Keratinocyte (primary cell): ENCODE measurements at regions not wholly inside any gene's neighbourhood (a gene's known extent, or its start where the extent isn't known, plus 50 kb on each side); places are given as distances from the start of the nearest gene placed in this dataset.

Experiments
- DNase-seq: peaks from one replicate; pipeline ENCODE4 v3.0.0-alpha.2; 2011; ENCODE audit warnings: low read depth, missing footprints, low spot score
- FAIRE-seq: peaks from 2 replicates; lab custom pipeline; 2011; peaks lifted over from hg19 to GRCh38; lab: Jason Lieb, UNC
- H2AFZ ChIP-seq: 2 replicates; pipeline ENCODE4 v1.6.0; 2012; ENCODE audit warnings: low read length, control low read depth, inconsistent platforms; ENCODE audit not compliant: control insufficient read depth
- H3K27ac ChIP-seq: 2 replicates; pipeline ENCODE4 v1.5.1; 2011; ENCODE audit warnings: low read length; ENCODE audit not compliant: control insufficient read depth, insufficient read depth
- H3K27me3 ChIP-seq: 3 replicates; pipeline ENCODE4 v1.6.0; 2011; ENCODE audit warnings: low read length; ENCODE audit not compliant: control insufficient read depth, insufficient read depth; ENCODE audit errors: extremely low read depth
- H3K36me3 ChIP-seq, 2 experiments: 2 replicates in 1 of 2; 3 replicates in 1 of 2; pipeline ENCODE4 v1.5.1; 2011; ENCODE audit warnings: low read length in 2 of 2, mild to moderate bottlenecking in 1 of 2; ENCODE audit not compliant: control insufficient read depth in 2 of 2, insufficient read depth in 2 of 2; ENCODE audit errors: extremely low read depth in 1 of 2
- H3K4me1 ChIP-seq: 3 replicates; pipeline ENCODE4 v1.5.1; 2011; ENCODE audit warnings: low read length; ENCODE audit not compliant: control insufficient read depth, insufficient read depth; ENCODE audit errors: extremely low read depth
- H3K4me2 ChIP-seq: 3 replicates; pipeline ENCODE4 v1.6.0; 2011; ENCODE audit warnings: low read depth, low read length; ENCODE audit not compliant: control insufficient read depth, insufficient read depth; ENCODE audit errors: extremely low read depth
- H3K4me3 ChIP-seq, 3 experiments: fragments of 200-600 bp in 1 of 3; sonication (generic) in 1 of 3; 2 replicates in 2 of 3; 3 replicates in 1 of 3; pipeline ENCODE4 v1.5.1; 2011 to 2016; ENCODE audit warnings: low read length in 3 of 3, mild to moderate bottlenecking in 3 of 3, control low read depth in 2 of 3, inconsistent platforms in 1 of 3, low read depth in 1 of 3, mixed read lengths in 1 of 3, mixed run types in 1 of 3, moderate library complexity in 1 of 3; ENCODE audit not compliant: control insufficient read depth in 2 of 3, insufficient read depth in 2 of 3; ENCODE audit errors: extremely low read depth in 1 of 3
- H3K79me2 ChIP-seq: 2 replicates; pipeline ENCODE4 v1.6.0; 2012; ENCODE audit warnings: low read length; ENCODE audit not compliant: control insufficient read depth, insufficient read depth
- H3K9ac ChIP-seq: 3 replicates; pipeline ENCODE4 v1.6.0; 2011; ENCODE audit warnings: low read length; ENCODE audit not compliant: control insufficient read depth, insufficient read depth; ENCODE audit errors: extremely low read depth
- H3K9me1 ChIP-seq: 3 replicates; pipeline ENCODE4 v1.6.0; 2011; ENCODE audit warnings: low read length; ENCODE audit not compliant: control insufficient read depth, insufficient read depth; ENCODE audit errors: extremely low read depth
- H3K9me3 ChIP-seq: 2 replicates; pipeline ENCODE4 v1.5.1; 2012; ENCODE audit warnings: low read depth, low read length; ENCODE audit not compliant: control insufficient read depth
- H4K20me1 ChIP-seq: 3 replicates; pipeline ENCODE4 v1.6.0; 2011; ENCODE audit warnings: low read length; ENCODE audit not compliant: control insufficient read depth, insufficient read depth; ENCODE audit errors: extremely low read depth
- CTCF ChIP-seq, 3 experiments: IDR thresholded peaks in 1 of 3; conservative IDR thresholded peaks in 1 of 3; optimal IDR thresholded peaks in 1 of 3; 2 replicates in 2 of 3; 3 replicates in 1 of 3; pipeline versions ENCODE3 to v1.5.1; 2011; ENCODE audit warnings: low read length in 3 of 3, mild to moderate bottlenecking in 3 of 3, moderate library complexity in 2 of 3, control low read depth in 1 of 3, inconsistent platforms in 1 of 3; ENCODE audit not compliant: insufficient read depth in 2 of 3; ENCODE audit errors: extremely low read depth in 1 of 3
- EZH2 ChIP-seq: IDR thresholded peaks from one replicate; pipeline ENCODE4 v1.6.1; 2012; ENCODE audit warnings: inconsistent platforms, mild to moderate bottlenecking, low read length, moderate library complexity
- dilution Hi-C: fragments of 300-500 bp; cut with MboI; formaldehyde crosslinking; loops from one replicate; pipeline ENCODE4 v1.7.0; 2020; ENCODE audit warnings: low sequenced_read_pairs; ENCODE audit not compliant: extremely low pct_ligation_motif_present

- no peak for FAIRE-seq
- Histone ChIP-seq H3K4me2 (no peak overlapping the region), H3K27ac (no peak overlapping the region), H3K36me3 (no peaks in the 10 kb centered on the region), H3K9ac (no peak overlapping the region), H3K27me3 (no peaks in the 10 kb centered on the region), H3K4me1 (no peaks in the 10 kb centered on the region), H4K20me1 (no peaks in the 10 kb centered on the region), H3K9me3 (no peaks in the 10 kb centered on the region), H3K79me2 (no peaks in the 10 kb centered on the region), H2AFZ (no peak overlapping the region), H3K9me1 (no peaks in the 10 kb centered on the region), H3K4me3 (no peak overlapping the region)
- dilution Hi-C loops: no loop called here
- DNase-seq: no peak
- TF ChIP-seq EZH2 (no peak), CTCF (optimal IDR thresholded peaks at IDR 0.05 in 1 of 3, IDR thresholded peaks at IDR 0.05 in 1 of 3, conservative IDR thresholded peaks at IDR 0.05 in 1 of 3; ENCODE audit: extremely low read depth in 1 of 3, insufficient read depth in 2 of 3, low read length in 3 of 3) (no peak)
Observed at GRCh38 chr2:65863713-65864112, 431.3 kb upstream of the SPRED2 start.

DNA sequence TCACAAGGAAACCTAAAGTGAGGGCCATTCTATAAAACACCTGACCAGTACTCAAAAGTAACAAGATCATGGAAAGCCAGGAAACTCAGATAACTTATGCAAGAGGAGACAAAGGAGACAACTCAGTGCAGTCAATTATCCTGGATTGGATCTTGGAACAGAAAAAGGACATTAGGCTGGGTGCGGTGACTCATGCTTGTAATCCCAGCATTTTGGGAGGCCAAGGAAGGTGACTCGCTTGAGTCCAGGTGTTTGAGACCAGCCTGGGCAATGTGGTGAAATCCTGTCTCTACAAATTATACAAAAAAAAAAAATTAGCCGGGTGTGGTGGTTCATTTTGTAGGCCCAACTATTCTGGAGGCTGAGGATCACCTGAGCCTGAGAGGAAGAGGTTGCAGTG, 424.5 kb upstream of the SPRED2 start:
- H3K4me2 ChIP-seq: no peak overlapping the region
- no peaks in the 10 kb centered on the region for H3K9me3 ChIP-seq
- no peaks in the 10 kb centered on the region for H3K4me1 ChIP-seq
- DNase-seq (no peak), FAIRE-seq (no peak)
- H3K27ac ChIP-seq: no peak overlapping the region
- no peaks in the 10 kb centered on the region for H3K27me3 ChIP-seq
- H3K4me3 ChIP-seq: no peak overlapping the region
- dilution Hi-C loops: no loop called here
- H2AFZ ChIP-seq: no peak overlapping the region
- H3K36me3 ChIP-seq: no peaks in the 10 kb centered on the region
- TF ChIP-seq CTCF (optimal IDR thresholded peaks at IDR 0.05 in 1 of 3, IDR thresholded peaks at IDR 0.05 in 1 of 3, conservative IDR thresholded peaks at IDR 0.05 in 1 of 3; ENCODE audit: extremely low read depth in 1 of 3, insufficient read depth in 2 of 3, low read length in 3 of 3) (no peak), EZH2 (no peak)
- no peaks in the 10 kb centered on the region for H3K79me2 ChIP-seq
- H3K9me1 ChIP-seq: no peaks in the 10 kb centered on the region
- no peak overlapping the region for H3K9ac ChIP-seq
- H4K20me1 ChIP-seq: no peaks in the 10 kb centered on the region
